PC-9 (cell line): ENCODE measurements at regions not wholly inside any gene's neighbourhood (a gene's known extent, or its start where the extent isn't known, plus 50 kb on each side); places are given as distances from the start of the nearest gene placed in this dataset.

Experiments
- BruUV-seq: library from RNA; stranded (reverse); fragments of 400-500 nt; replicated peaks from 2 replicates; lab custom pipeline; 2021; lab: Mats Ljungman, UMichigan
- CTCF ChIA-PET: fragments of 300-600 bp; sonication (Branson Sonifier 250); formaldehyde crosslinking; loops from one replicate; lab custom pipeline; 2022; ENCODE audit warnings: antibody characterized with exemption; lab: Charles Lee
- POLR2A ChIA-PET: fragments of 300-600 bp; sonication (Branson Sonifier 250); formaldehyde crosslinking; loops from one replicate; lab custom pipeline; 2022; ENCODE audit warnings: antibody characterized with exemption; ENCODE audit not compliant: unreplicated experiment; lab: Charles Lee
- DNase-seq, 2 experiments: peaks; one replicate each; pipeline versions ENCODE4 v3.0.0 to v3.0.0-alpha.2; 2015 to 2022; ENCODE audit warnings: mixed read lengths in 1 of 2
- H2AFZ ChIP-seq: fragments of 200-600 bp; sonication (generic); 2 replicates; pipeline ENCODE4 v1.8.1; 2017; ENCODE audit warnings: antibody characterized with exemption
- H3F3A ChIP-seq: fragments of 200-600 bp; sonication (generic); 2 replicates; pipeline ENCODE4 v1.8.1; 2017; ENCODE audit warnings: antibody characterized with exemption, mild to moderate bottlenecking, low read depth; ENCODE audit not compliant: insufficient read depth
- H3K27ac ChIP-seq: fragments of 200-600 bp; sonication (generic); 2 replicates; pipeline ENCODE4 v1.6.1; 2016; ENCODE audit warnings: mixed run types
- H3K27me3 ChIP-seq: fragments of 200-600 bp; sonication (generic); 2 replicates; pipeline ENCODE4 v1.6.1; 2016; ENCODE audit warnings: low read depth, mixed run types; ENCODE audit not compliant: insufficient read depth
- H3K36me3 ChIP-seq: fragments of 200-600 bp; sonication (generic); 2 replicates; pipeline ENCODE4 v1.6.1; 2016; ENCODE audit warnings: low read depth, mixed run types
- H3K4me1 ChIP-seq: fragments of 200-600 bp; sonication (generic); replicated peaks from 2 replicates; pipeline ENCODE4 v1.6.1; 2016; ENCODE audit warnings: mixed run types; ENCODE audit not compliant: insufficient read depth
- H3K4me2 ChIP-seq: fragments of 200-600 bp; sonication (generic); 2 replicates; pipeline ENCODE4 v1.6.1; 2017; ENCODE audit warnings: mixed run types
- H3K4me3 ChIP-seq: fragments of 200-600 bp; sonication (generic); 2 replicates; pipeline ENCODE4 v1.6.1; 2016; ENCODE audit warnings: mixed run types
- H3K79me2 ChIP-seq: fragments of 200-600 bp; sonication (generic); 2 replicates; pipeline ENCODE4 v1.6.1; 2017; ENCODE audit warnings: low read depth, mixed run types
- H3K9me2 ChIP-seq: fragments of 200-600 bp; sonication (generic); 2 replicates; pipeline ENCODE4 v1.8.1; 2017; ENCODE audit warnings: mild to moderate bottlenecking; ENCODE audit not compliant: insufficient read depth
- H3K9me3 ChIP-seq: fragments of 200-600 bp; sonication (generic); 2 replicates; pipeline ENCODE4 v1.8.1; 2016; ENCODE audit warnings: low read depth; ENCODE audit not compliant: insufficient read depth
- H4K20me1 ChIP-seq: fragments of 200-600 bp; sonication (generic); 2 replicates; pipeline ENCODE4 v1.8.1; 2017; ENCODE audit not compliant: insufficient read depth
- EZH2 ChIP-seq: fragments of 200-600 bp; sonication (generic); IDR thresholded peaks from 2 replicates; pipeline ENCODE4 v1.8.0; 2017; ENCODE audit warnings: antibody characterized with exemption, low read depth
- intact Hi-C: fragments of 100-400 bp; cut with micrococcal nuclease; formaldehyde crosslinking; loops from one replicate; pipeline ENCODE4 v1.10.0; 2022; ENCODE audit not compliant: unreplicated experiment
- TF ChIP-seq, protein P1 (sequence below): fragments of 200-600 bp; sonication (generic); conservative IDR thresholded peaks from 2 replicates; pipeline ENCODE4 v1.6.1; 2017; ENCODE audit warnings: mixed run types, antibody characterized with exemption, mild to moderate bottlenecking, moderate library complexity

GRCh38 chr3:159818399-159818798 lies 170.2 kb upstream of the IL12A start:
- ChIA-PET POLR2A (interaction anchor here (0.6 kb wide), 1 partner anchor 68 kb away, joined by 3 read pairs; no protein-coding TSS in a partner anchor), CTCF (no interaction called here)
- H4K20me1 ChIP-seq = peaks cover 4% of the 10 kb centered on the region; the same call in 1 of the 2 replicates
- no peak overlapping the region for H3K27ac ChIP-seq
- no peak overlapping the region for H3K4me3 ChIP-seq
- H3F3A ChIP-seq = peaks cover 20% of the 10 kb centered on the region
- DNase-seq = no peak
- no peak overlapping the region for H3K4me2 ChIP-seq
- no peak overlapping the region for H2AFZ ChIP-seq
- H3K79me2 ChIP-seq = peaks cover 36% of the 10 kb centered on the region
- H3K9me2 ChIP-seq = no peaks in the 10 kb centered on the region
- H3K9me3 ChIP-seq = no peaks in the 10 kb centered on the region
- H3K36me3 ChIP-seq = no peaks in the 10 kb centered on the region
- no peaks in the 10 kb centered on the region for H3K27me3 ChIP-seq
- TF ChIP-seq, protein P1, sequence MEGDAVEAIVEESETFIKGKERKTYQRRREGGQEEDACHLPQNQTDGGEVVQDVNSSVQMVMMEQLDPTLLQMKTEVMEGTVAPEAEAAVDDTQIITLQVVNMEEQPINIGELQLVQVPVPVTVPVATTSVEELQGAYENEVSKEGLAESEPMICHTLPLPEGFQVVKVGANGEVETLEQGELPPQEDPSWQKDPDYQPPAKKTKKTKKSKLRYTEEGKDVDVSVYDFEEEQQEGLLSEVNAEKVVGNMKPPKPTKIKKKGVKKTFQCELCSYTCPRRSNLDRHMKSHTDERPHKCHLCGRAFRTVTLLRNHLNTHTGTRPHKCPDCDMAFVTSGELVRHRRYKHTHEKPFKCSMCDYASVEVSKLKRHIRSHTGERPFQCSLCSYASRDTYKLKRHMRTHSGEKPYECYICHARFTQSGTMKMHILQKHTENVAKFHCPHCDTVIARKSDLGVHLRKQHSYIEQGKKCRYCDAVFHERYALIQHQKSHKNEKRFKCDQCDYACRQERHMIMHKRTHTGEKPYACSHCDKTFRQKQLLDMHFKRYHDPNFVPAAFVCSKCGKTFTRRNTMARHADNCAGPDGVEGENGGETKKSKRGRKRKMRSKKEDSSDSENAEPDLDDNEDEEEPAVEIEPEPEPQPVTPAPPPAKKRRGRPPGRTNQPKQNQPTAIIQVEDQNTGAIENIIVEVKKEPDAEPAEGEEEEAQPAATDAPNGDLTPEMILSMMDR = no peak
- TF ChIP-seq EZH2 = no peak
- no TSS peak for BruUV-seq
- peaks cover 48% of the 10 kb centered on the region for H3K4me1 ChIP-seq
- intact Hi-C loops = no loop called here

DNA sequence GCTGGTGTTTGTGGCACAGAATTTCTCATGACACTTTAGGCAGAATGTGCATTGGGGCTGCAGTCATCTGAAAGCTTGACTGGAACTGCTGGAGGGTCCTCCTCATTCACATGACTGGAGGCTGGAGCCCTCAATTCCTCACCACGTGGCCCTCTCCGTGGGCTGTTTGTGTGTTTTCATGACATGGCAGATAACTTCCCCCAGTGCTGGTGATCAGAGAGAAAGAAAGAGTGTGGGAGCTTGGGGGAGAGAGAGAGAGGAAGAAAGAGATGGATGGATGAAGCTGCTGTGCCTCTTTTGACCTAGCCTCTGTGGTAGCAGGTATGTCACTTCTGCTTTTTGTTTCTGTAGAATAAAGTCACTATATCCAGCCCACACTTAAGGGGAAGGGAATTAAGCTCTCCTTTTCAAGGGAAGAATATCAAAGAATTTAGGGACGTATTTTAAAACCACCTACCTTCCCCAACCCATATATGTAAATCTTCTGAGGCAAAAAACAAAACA lies 169.6 kb upstream of the IL12A start:
- Histone ChIP-seq H3K4me3 (no peak overlapping the region), H2AFZ (no peak overlapping the region), H3K27me3 (no peaks in the 10 kb centered on the region), H4K20me1 (peaks cover 3% of the 10 kb centered on the region; the same call in 1 of the 2 replicates), H3F3A (peaks cover 20% of the 10 kb centered on the region), H3K9me3 (no peaks in the 10 kb centered on the region), H3K36me3 (no peaks in the 10 kb centered on the region), H3K79me2 (peaks cover 36% of the 10 kb centered on the region), H3K4me2 (no peak overlapping the region), H3K27ac (no peak overlapping the region), H3K4me1 (peaks cover 48% of the 10 kb centered on the region), H3K9me2 (no peaks in the 10 kb centered on the region)
- intact Hi-C loops = no loop called here
- BruUV-seq = no TSS peak
- no peak for DNase-seq
- no peak for TF ChIP-seq EZH2
- TF ChIP-seq, protein P1 = no peak
- CTCF ChIA-PET = no interaction called here
- POLR2A ChIA-PET = interaction anchor here (0.6 kb wide), 1 partner anchor 67 kb away, joined by 3 read pairs; no protein-coding TSS in a partner anchor

- H3K27ac ChIP-seq = no peak overlapping the region
- H3K9me2 ChIP-seq = no peaks in the 10 kb centered on the region
- H3K79me2 ChIP-seq = peaks cover 34% of the 10 kb centered on the region
- no TSS peak for BruUV-seq
- no peak for TF ChIP-seq EZH2
- TF ChIP-seq, protein P1 = no peak
- H2AFZ ChIP-seq = no peak overlapping the region
- POLR2A ChIA-PET = no interaction called here
- no peaks in the 10 kb centered on the region for H3K9me3 ChIP-seq
- peaks cover 6% of the 10 kb centered on the region; the same call in 1 of the 2 replicates for H4K20me1 ChIP-seq
- no peak overlapping the region for H3K4me2 ChIP-seq
- CTCF ChIA-PET = no interaction called here
- no peaks in the 10 kb centered on the region for H3K36me3 ChIP-seq
- no peak overlapping the region for H3K4me3 ChIP-seq
- peaks cover 48% of the 10 kb centered on the region for H3K4me1 ChIP-seq
- peaks cover 21% of the 10 kb centered on the region for H3F3A ChIP-seq
- no peaks in the 10 kb centered on the region for H3K27me3 ChIP-seq
- no peak for DNase-seq
- intact Hi-C loops = loop anchor here (5.0 kb wide), 2 partner anchors 362 to 557 kb away; no protein-coding TSS in a partner anchor
Observed at GRCh38 chr3:159819676-159820075, 169.0 kb upstream of the IL12A start.
